ENCODE measurements at regions not wholly inside any gene's neighbourhood (a gene's known extent, or its start where the extent isn't known, plus 50 kb on each side); places are given as distances from the start of the nearest gene placed in this dataset.

GRCh38 chr17:34769049-34769448 lies 189.7 kb downstream of the TMEM132E start:
- no peak overlapping the region for H3K4me3 ChIP-seq (ENCODE audit: low read depth, low read length)
- H3K36me3 ChIP-seq (ENCODE audit: control insufficient read depth, insufficient read depth, low read length): no peaks in the 10 kb centered on the region
- DNase-seq (ENCODE audit: low read depth) (no peak), FAIRE-seq (no peak)
- no peaks in the 10 kb centered on the region for H3K27me3 ChIP-seq (ENCODE audit: control insufficient read depth, insufficient read depth, low read length)
- TF ChIP-seq CTCF (IDR thresholded peaks at IDR 0.05; ENCODE audit: insufficient read depth, low read length, severe bottlenecking): no peak

- no peak for DNase-seq (ENCODE audit: low read depth)
- Histone ChIP-seq H3K4me3 (ENCODE audit: low read depth, low read length) (no peak overlapping the region), H3K36me3 (ENCODE audit: control insufficient read depth, insufficient read depth, low read length) (no peaks in the 10 kb centered on the region), H3K27me3 (ENCODE audit: control insufficient read depth, insufficient read depth, low read length) (no peaks in the 10 kb centered on the region)
- no peak for TF ChIP-seq CTCF (IDR thresholded peaks at IDR 0.05; ENCODE audit: insufficient read depth, low read length, severe bottlenecking)
- FAIRE-seq: no peak
Observed at GRCh38 chr17:34765291-34765690, 185.9 kb downstream of the TMEM132E start.

- Histone ChIP-seq H3K27me3 (ENCODE audit: control insufficient read depth, insufficient read depth, low read length) (no peaks in the 10 kb centered on the region), H3K36me3 (ENCODE audit: control insufficient read depth, insufficient read depth, low read length) (no peaks in the 10 kb centered on the region), H3K4me3 (ENCODE audit: low read depth, low read length) (no peak overlapping the region)
- FAIRE-seq: no peak
- no peak for DNase-seq (ENCODE audit: low read depth)
- TF ChIP-seq CTCF (IDR thresholded peaks at IDR 0.05; ENCODE audit: insufficient read depth, low read length, severe bottlenecking): no peak
Observed at GRCh38 chr17:34764716-34765115, 185.3 kb downstream of the TMEM132E start.

GRCh38 chr17:34763728-34764665 lies 184.6 kb downstream of the TMEM132E start:
- no peak for TF ChIP-seq CTCF (IDR thresholded peaks at IDR 0.05; ENCODE audit: insufficient read depth, low read length, severe bottlenecking)
- H3K27me3 ChIP-seq (ENCODE audit: control insufficient read depth, insufficient read depth, low read length): no peaks in the 10 kb centered on the region
- FAIRE-seq: peak; percentile 92
- no peak overlapping the region for H3K4me3 ChIP-seq (ENCODE audit: low read depth, low read length)
- no peaks in the 10 kb centered on the region for H3K36me3 ChIP-seq (ENCODE audit: control insufficient read depth, insufficient read depth, low read length)
- DNase-seq (ENCODE audit: low read depth): no peak

GRCh38 chr17:34762078-34762477 lies 182.7 kb downstream of the TMEM132E start:
- no peak for TF ChIP-seq CTCF (IDR thresholded peaks at IDR 0.05; ENCODE audit: insufficient read depth, low read length, severe bottlenecking)
- H3K36me3 ChIP-seq (ENCODE audit: control insufficient read depth, insufficient read depth, low read length): no peaks in the 10 kb centered on the region
- no peak overlapping the region for H3K4me3 ChIP-seq (ENCODE audit: low read depth, low read length)
- FAIRE-seq (no peak), DNase-seq (ENCODE audit: low read depth) (peak; percentile 1)
- H3K27me3 ChIP-seq (ENCODE audit: control insufficient read depth, insufficient read depth, low read length): no peaks in the 10 kb centered on the region
